Stimulated activated CD8-positive, alpha-beta memory T cell treated with anti-CD3 and anti-CD28 coated beads, Interleukin-7, amount 100 ng/mL, for 4 hours (primary cell): ENCODE measurements at regions not wholly inside any gene's neighbourhood (a gene's known extent, or its start where the extent isn't known, plus 50 kb on each side); places are given as distances from the start of the nearest gene placed in this dataset.

Source experiments
- DNase-seq, 2 donors: peaks; one replicate each; pipeline ENCODE4 v3.0.0-alpha.2; 2020; ENCODE audit warnings: low read depth in 2 of 2

DNA sequence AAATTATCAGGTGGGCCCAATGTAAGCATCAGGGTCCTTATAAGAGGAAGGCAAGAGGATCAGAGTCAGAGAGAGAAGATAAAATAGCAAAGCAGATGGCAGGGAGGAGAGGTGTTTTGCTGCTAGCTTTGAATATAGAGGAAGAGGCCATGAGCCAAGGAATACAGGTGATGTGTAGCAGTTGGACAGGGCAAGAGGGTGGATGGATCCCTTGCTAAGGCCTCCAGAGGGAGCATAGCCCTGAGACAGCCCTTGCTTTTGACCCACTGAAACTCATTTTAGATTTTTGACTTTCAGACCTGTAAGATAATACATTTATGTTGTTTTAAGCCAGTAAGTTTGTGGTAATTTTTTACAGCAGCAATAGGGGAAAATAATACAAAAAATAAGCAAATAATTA, 116.6 kb upstream of the PARD3B start:
- DNase-seq = no peak

GRCh38 chr2:204431529-204431928, 113.7 kb upstream of the PARD3B start:
- DNase-seq = no peak

GRCh38 chr2:204432196-204432595, 113.1 kb upstream of the PARD3B start:
- DNase-seq = no peak

DNA sequence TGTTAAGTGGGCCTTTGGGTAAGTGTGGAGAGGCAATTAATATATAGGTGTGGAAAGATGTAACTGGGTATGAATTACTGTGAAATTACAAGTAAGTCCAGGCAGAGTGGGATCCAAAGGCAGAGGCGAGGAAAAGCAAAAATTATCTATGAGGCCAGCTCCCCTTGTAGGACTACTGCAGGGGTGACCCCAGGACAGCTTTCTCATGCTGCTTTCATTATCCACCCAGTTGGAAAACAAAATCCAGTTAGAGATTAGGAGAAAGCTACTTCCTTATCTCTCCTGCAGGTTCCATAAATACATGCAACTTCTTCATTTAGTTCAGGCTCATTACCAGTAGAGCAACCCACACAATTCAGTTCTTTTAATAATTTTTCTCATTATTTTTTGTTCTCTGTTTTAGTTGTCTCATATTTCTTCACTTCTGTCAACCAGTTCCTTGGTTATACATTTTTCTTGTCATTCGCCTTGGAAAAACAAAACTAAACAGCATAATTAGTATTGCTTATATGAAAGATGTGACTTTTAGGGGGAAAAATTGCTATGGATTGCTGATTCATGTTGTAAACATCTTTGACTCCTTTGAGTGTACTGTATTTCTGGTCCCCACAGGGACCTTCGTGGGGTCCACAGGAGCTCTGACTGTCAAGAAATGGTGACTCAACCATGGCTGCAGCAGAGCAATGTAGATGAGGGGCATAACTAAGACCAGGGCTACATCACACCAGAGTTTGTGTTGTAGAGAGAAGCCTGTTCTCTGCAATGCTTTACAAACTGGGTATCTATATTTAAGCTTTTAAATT, 110.4 kb upstream of the PARD3B start:
- no peak for DNase-seq

DNA sequence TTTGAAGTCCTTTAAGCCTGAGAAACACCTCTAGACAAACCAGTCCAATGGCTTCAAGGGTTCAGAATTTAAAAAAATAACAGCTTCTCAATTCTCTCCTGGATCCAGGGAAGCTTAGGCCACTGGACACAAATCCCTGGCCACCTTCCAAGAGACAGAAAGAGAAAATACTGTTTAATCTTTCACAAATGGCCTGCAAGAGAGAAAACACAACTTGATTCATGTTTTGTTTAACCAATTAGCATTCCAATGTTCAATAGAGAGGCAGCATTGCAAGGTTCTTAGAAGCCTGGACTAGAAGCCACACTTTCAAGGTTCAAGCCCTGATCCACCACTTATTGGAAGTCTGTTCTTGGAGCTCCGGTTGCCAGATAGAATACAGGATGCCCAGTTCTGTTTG, 109.0 kb upstream of the PARD3B start:
- DNase-seq = no peak

DNA sequence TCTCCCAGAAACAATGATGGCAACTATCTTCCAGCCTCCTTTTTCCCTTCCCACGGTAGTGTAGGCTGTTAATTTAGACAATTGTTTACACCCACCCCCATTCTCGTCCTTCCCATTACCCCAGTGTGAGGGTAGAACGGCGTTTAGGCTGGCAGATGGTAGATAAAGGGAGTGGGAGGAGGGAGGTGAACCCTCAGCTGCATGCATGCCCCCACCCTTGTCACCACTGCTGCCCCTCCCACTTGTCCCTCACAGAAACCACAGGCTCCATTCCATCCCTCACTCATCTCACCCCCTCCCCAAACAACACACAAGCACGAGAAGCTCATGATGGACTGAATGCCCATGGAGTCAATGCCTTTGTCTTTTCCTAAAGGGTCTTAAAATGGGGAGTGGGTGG, 107.9 kb upstream of the PARD3B start:
- no peak for DNase-seq

DNA sequence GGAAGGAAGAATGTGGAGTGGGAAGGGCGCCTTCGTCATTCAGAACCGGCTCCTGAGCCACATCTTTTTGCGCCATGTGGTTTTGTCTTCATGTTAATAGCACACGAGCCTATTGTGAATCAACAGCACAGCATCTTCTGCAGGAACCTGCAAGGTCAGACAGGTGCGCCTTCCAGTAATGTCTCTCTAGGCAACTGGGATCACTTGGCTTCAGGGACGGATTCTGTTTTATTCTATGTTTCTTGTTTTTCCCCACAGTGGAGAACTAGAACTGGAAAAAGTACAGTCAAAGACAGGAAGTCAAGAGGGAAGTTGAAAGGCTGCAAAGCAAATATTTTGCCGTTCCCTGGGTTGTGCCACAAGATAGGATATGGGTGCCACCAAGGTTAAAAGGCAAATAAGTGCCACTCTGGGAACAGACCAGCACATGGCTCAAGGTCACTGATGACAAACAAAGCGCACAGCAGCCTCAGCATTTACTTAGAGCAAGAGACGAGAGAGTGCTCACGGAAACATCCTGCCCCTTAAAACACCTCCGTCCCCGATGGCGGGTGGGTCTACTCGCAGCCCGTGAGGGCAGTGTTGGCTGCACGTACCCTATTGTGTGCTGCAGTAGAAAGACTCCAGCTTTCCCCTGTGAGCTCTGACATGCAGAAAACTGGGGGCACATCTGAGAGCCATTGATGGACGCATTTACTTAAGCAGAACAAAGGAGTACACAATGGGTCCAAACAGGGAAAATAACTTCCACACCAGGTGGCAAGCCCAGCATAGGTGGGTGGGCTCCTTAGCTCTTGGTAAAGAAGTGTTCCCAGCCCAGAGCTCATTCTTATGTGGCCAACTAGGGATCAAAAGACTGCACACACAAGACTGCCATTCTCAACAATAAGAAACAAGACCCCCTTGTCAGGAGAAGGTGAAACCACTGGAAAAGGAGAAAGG, 107.2 kb upstream of the PARD3B start:
- no peak for DNase-seq

GRCh38 chr2:204441316-204441715, 104.0 kb upstream of the PARD3B start:
- no peak for DNase-seq

- no peak for DNase-seq
These were observed 100.1 kb upstream of the PARD3B start for GRCh38 chr2:204445149-204445548.

DNA sequence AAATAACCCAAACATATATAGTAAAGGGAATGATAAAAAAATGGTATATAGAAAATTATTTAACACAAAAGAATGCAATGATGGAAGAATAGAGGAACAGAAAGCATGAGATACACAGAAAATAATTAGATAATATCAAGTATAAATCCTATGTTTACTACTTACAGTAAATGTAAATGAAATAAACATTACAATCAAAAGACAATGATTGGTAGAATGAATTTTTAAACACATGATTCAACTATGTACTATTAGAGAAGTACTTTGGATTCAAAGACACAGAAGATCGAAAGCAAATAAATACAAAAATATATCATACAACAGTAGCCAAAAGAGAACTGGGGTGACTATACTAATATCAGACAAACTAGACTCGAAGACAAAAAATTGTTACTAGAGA, 97.6 kb upstream of the PARD3B start:
- DNase-seq = no peak

- no peak for DNase-seq
These were observed 95.3 kb upstream of the PARD3B start for GRCh38 chr2:204449977-204450376.

DNA sequence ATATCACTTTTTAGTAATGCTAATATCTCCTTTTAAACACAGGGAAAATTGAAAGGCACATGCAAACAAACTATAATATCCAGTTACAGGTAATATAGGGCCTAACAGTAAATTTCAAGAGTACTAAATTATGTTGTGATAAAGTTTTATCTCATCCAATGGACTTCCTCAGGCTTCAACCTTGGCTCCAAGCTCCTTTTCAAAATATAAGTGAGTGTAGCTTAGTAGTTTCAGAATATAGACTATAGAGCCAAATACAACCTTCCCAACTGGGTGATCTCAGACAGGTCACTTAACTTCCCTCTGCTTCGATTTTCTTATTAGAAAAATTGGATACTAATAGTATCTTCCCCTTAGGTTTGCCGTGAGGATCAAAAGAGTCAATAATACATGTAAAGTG, 93.5 kb upstream of the PARD3B start:
- no peak for DNase-seq

GRCh38 chr2:204452464-204453023, 92.7 kb upstream of the PARD3B start:
- DNase-seq = no peak

DNA sequence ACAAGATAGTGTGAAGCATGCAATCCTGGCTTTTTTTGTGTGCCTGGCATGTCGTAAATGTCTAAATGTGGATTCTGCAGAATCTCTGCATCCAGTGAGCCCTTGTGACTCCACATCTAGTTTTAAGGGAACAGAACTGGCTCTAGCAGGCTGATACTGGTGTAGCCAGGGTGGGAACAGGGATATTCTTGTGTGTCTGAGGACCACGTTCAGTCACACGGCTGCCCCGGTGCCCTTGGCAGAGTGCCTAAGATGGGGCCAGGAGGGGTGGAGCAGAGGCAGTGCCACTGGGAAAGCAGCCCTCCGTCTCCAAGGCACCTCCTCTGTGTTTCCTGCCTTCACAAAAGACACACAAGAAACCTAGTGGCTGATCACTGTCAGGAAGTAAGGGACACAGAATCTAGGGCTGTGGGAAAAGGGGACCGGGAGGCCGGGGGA, 91.5 kb upstream of the PARD3B start:
- no peak for DNase-seq

GRCh38 chr2:204454672-204455380, 90.4 kb upstream of the PARD3B start:
- no peak for DNase-seq

GRCh38 chr2:204468746-204469429, 76.4 kb upstream of the PARD3B start:
- DNase-seq = no peak

- no peak for DNase-seq
These were observed 75.1 kb upstream of the PARD3B start for GRCh38 chr2:204470178-204470620.

- no peak for DNase-seq
These were observed 74.6 kb upstream of the PARD3B start for GRCh38 chr2:204470621-204471196.

DNA sequence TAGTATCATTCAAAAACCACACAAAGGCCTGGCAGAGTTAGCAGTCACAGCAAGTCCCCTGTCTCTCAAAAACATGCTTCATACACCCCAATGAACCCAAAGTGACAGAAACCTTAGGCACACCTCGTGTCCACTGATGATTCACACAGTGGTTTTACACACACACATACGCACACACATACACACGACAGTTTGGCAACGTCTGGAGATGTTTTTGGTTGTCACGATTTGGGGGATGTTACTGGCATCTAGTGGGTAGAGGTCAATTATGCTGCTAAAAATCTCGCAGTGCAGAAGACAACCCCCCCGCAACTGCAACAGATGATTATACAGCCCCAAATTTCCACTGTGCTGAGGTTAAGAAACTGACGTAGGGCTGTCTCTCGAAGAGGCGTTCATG, 72.9 kb upstream of the PARD3B start:
- DNase-seq = no peak

- no peak for DNase-seq
These were observed 72.1 kb upstream of the PARD3B start for GRCh38 chr2:204473224-204473623.

DNA sequence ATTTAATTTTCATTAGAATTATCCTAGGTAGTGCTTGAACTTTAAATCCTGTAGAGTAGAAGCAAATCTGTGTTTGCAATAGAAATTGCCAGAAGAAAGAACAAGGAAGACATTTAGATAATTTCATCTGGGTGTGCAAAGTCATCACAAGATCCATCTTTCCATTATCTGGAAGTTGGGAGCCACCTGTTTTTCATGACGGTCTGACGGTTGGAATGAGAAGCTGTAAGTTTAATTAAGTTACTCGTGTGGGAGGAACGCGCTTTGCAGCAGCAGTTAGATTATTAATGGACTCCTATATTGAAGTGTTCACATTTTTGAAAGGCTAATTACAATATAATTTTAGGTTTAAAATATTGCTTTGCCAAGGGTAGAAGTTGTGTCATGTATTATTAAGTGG, 69.9 kb upstream of the PARD3B start:
- DNase-seq = no peak
